ENCODE measurements at regions not wholly inside any gene's neighbourhood (a gene's known extent, or its start where the extent isn't known, plus 50 kb on each side); places are given as distances from the start of the nearest gene placed in this dataset.

DNA sequence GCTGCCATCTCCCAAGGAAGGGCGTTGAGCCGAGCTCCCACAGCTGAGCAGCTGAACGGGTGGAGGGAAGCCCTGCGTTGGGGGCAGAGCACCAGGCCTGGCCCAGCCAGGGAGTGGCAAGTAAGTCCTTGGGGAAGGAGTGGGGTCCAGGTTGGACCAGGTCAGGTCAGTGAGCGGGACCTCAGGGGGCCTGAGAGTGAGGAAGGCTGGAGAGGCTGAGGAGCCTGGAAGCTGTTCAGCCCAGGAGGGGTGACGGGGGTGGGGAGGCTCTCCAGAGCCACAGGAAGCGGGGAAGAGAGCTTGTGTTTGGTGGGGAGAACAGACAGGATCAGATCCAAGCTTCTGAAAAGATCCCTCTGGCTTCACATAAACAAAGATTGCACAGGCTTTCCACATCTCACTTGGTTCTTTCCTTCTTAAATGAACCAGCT is 55.4 kb upstream of the ATP12A start:
- H3K27me3 Mint-ChIP-seq: no peaks in the 10 kb centered on the region
- H3K27ac Mint-ChIP-seq: peak overlapping the region; percentile 98
- no peak overlapping the region for H3K4me3 Mint-ChIP-seq
- CTCF ChIA-PET: interaction anchor here (1.2 to 3.8 kb wide), 3 partner anchors 19 to 47 kb away, joined by 4 to 13 read pairs (median 5); no protein-coding TSS in a partner anchor
- peaks cover 4% of the 10 kb centered on the region for H3K9me3 Mint-ChIP-seq
- H3K36me3 Mint-ChIP-seq: peaks cover 17% of the 10 kb centered on the region
- DNase-seq: no peak
- peaks cover 51% of the 10 kb centered on the region for H3K4me1 Mint-ChIP-seq

DNA sequence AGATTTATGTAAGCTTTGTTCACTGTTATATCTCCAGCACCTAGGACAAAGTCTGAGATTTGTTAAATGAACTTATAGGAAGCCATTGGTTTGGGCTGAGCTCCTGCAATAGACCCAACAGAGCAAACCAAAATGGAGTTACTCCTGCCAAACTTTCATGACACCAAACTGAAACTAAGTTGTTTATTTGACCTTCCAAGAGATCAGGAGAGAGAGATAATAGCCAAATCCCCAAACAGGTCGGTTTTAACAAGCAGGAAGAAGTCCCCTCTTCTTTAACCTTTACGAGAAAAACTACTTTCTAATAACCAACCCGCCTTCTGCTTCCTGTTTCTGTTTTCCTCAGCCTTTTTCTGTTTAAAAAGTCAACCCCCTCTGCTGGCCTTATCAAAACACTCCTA is 54.9 kb upstream of the ATP12A start:
- Mint-ChIP-seq H3K36me3 (peaks cover 17% of the 10 kb centered on the region), H3K27me3 (no peaks in the 10 kb centered on the region), H3K4me1 (peaks cover 50% of the 10 kb centered on the region), H3K4me3 (no peak overlapping the region), H3K9me3 (peaks cover 4% of the 10 kb centered on the region), H3K27ac (peak overlapping the region; percentile 98)
- CTCF ChIA-PET: interaction anchor here (1.2 to 3.8 kb wide), 2 partner anchors 20 to 47 kb away, joined by 5 to 13 read pairs; no protein-coding TSS in a partner anchor
- no peak for DNase-seq

DNA sequence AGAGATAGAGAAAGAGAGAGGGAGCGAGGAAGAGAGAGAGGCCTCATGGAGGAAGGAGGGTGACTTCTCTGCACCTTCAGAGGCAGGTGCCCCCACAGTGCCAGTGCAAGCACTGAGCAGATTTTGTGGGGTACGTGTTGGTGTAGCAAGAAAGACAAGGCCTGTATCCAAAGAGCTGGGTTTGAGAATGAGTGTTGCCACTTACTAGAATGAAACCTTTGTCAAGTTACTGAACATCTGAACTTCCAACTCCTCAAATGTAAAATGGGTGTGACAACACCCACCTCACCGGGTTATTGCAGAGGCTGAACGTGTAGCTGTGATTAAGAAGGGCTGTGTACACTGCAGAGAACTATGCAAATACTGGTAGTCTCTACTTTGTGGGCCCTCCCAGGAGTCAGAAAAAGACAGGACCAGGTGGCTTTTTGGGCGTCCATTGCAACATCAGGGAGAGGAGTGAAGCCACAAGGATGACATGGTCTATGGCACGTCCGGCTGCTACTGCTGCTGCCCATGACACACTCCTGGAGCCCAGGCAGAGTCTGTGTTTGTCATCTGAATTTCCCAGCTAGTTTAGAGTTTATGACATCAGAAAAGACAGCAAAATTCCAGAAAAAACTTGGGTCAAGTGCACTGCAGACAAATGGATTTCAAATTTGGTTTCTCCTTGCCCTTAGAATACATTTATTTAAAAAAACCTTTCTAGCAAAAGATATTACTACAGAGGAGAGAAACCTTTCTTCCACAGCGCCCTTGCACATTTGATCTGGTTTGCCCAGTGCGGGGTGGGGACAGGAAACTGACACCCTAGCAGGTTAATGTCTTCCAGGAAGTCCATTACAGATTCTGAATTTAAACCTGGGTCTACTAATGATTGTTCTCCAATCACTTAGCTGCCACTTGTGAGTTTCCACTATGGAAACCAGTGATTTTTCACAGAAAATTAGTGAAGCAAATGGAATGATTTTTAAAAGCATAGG is 54.0 kb upstream of the ATP12A start:
- H3K27me3 Mint-ChIP-seq: no peaks in the 10 kb centered on the region
- H3K36me3 Mint-ChIP-seq: peaks cover 17% of the 10 kb centered on the region
- H3K27ac Mint-ChIP-seq: peak overlapping the region; percentile 98
- peaks cover 4% of the 10 kb centered on the region for H3K9me3 Mint-ChIP-seq
- H3K4me3 Mint-ChIP-seq: no peak overlapping the region
- DNase-seq: peak; percentile 64
- H3K4me1 Mint-ChIP-seq: peaks cover 56% of the 10 kb centered on the region
- CTCF ChIA-PET: interaction anchor here (1.1 to 3.8 kb wide), 2 partner anchors 20 to 21 kb away, joined by 5 to 13 read pairs; no protein-coding TSS in a partner anchor

DNA sequence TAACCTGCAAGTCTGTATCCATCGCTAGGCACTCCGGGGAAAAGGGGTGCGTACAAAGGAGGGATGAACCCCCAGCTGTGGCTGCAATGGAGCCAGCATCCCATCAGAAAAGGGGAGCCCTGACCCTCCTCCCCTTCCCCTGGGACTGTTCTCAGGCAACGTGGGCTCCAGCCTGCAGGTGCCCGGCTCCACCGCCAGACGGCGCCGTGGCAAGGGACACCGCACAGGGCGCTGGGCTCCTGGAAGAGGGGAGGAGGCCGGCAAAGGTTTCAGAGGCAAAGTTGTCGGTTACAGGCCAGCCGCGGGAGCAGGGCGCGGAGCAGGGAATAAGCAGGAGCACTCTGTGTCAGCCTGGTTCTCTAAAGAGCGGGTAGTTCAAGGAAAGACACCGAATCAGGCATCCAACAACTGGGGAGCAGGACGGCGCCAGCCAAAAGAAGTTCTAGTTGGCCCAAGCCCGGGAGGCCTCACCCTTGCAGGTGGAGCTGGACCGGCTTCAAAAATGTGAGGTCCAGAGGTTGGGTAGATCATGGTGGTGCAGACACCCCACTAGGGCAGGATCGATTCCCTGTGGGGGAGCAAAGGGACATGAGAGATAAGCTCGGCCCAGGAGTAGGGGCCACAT is 53.0 kb upstream of the ATP12A start:
- no peak for DNase-seq
- Mint-ChIP-seq H3K9me3 (peaks cover 4% of the 10 kb centered on the region), H3K27ac (peak overlapping the region; percentile 42), H3K27me3 (no peaks in the 10 kb centered on the region), H3K4me3 (no peak overlapping the region), H3K4me1 (peaks cover 56% of the 10 kb centered on the region), H3K36me3 (peaks cover 17% of the 10 kb centered on the region)
- CTCF ChIA-PET: interaction anchor here (1.0 to 1.1 kb wide), 2 partner anchors 22 to 34 kb away, joined by 3 to 5 read pairs; no protein-coding TSS in a partner anchor

DNA sequence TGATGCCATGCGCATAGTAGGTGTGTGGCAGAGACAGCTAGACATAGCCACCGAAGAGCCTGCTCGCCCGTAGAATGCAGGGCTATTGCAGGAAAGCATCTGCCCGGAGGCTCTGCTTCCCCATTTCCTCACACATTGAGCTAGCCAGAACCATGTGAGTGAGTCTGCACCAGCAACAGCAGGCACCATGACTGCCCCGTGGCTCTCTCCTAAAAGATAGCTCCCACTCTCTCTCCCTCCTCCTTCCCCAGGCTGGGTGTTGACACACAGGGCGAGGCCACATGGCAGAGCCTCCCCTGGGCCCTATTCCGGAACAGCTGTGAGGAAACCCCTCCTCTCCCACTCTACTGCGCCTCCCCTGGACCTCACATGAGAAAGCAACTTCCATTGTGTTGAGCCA is 52.3 kb upstream of the ATP12A start:
- H3K9me3 Mint-ChIP-seq: peaks cover 4% of the 10 kb centered on the region
- peak overlapping the region; percentile 11 for H3K27ac Mint-ChIP-seq
- H3K27me3 Mint-ChIP-seq: no peaks in the 10 kb centered on the region
- H3K36me3 Mint-ChIP-seq: peaks cover 17% of the 10 kb centered on the region
- CTCF ChIA-PET: interaction anchor here (1.0 kb wide), 1 partner anchor 33 kb away, joined by 3 read pairs; no protein-coding TSS in a partner anchor
- peaks cover 59% of the 10 kb centered on the region for H3K4me1 Mint-ChIP-seq
- no peak for DNase-seq
- no peak overlapping the region for H3K4me3 Mint-ChIP-seq

DNA sequence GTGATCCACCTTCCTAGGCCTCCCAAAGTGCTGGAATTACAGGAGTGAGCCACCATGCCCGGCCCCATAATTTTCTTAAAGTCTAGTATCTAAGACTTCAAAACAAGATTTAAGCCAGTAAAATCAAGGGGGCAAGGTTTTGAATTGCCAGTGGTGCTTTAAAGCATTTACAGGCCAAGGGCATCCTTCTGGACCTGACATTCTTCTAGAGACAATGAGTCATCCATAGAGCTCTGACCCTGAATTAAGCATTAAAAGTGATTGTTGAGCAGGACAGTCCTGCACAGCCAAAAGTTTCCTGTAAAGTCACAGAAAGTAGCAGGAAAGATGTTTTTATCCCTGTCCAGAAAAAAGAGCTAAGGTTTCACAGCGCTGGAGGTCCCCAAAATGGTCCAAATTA is 50.9 kb upstream of the ATP12A start:
- Mint-ChIP-seq H3K27me3 (no peaks in the 10 kb centered on the region), H3K4me3 (no peak overlapping the region), H3K9me3 (no peaks in the 10 kb centered on the region), H3K36me3 (peaks cover 17% of the 10 kb centered on the region), H3K4me1 (peaks cover 54% of the 10 kb centered on the region), H3K27ac (no peak overlapping the region)
- CTCF ChIA-PET: no interaction called here
- no peak for DNase-seq

DNA sequence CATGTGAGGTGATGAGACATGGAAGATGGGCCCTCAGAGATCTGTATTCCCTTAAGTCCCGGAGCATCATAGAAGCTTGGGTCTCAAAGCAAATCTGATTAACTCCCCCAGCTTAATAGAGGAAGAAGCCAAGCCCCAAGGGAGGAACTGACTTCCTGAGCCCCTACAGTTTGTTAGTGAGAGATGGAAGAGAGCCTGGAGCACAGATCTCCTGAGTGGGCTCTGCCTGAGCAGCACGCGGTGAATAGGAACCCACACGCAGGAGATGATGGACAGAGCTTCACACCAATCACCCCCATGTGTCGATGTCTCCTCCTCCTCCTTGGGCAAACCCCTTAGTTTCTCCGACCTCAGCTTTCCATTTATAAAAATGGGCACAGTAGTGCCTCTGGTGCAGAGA is 50.1 kb upstream of the ATP12A start:
- Mint-ChIP-seq H3K27ac (no peak overlapping the region), H3K27me3 (no peaks in the 10 kb centered on the region), H3K4me1 (peaks cover 46% of the 10 kb centered on the region), H3K9me3 (no peaks in the 10 kb centered on the region), H3K36me3 (peaks cover 12% of the 10 kb centered on the region), H3K4me3 (no peak overlapping the region)
- CTCF ChIA-PET: interaction anchor here (0.8 kb wide), 1 partner anchor 10 kb away, joined by 3 read pairs; no protein-coding TSS in a partner anchor
- DNase-seq: no peak

Measured in activated naive CD4-positive, alpha-beta T cell treated with anti-CD3 and anti-CD28 coated beads, Interleukin-2, amount 10 ng/mL, durations not matched to agents 7 days and 5 days (primary cell).